Astrocyte of the spinal cord (primary cell): ENCODE measurements at regions not wholly inside any gene's neighbourhood (a gene's known extent, or its start where the extent isn't known, plus 50 kb on each side); places are given as distances from the start of the nearest gene placed in this dataset.

Source experiments
- DNase-seq: peaks from one replicate; pipeline ENCODE4 v3.0.0; 2011; ENCODE audit warnings: low read depth, low spot score
- H3K4me3 ChIP-seq: 2 replicates; pipeline ENCODE4 v1.5.1; 2011; ENCODE audit warnings: low read depth, mild to moderate bottlenecking, low read length, moderate library complexity
- CTCF ChIP-seq: IDR thresholded peaks from 2 replicates; pipeline ENCODE4 v1.5.1; 2012; ENCODE audit warnings: low read depth, mild to moderate bottlenecking, low read length, inconsistent platforms
- in situ Hi-C: cut with HindIII; loops from 2 replicates; pipeline ENCODE4 v1.10.0; 2017; ENCODE audit warnings: low sequenced_read_pairs

- DNase-seq = no peak
- in situ Hi-C loops = no loop called here
- TF ChIP-seq CTCF = no peak
- no peak overlapping the region for H3K4me3 ChIP-seq
Observed at GRCh38 chr16:88290850-88291830, 91.6 kb upstream of the ZNF469 start.

- in situ Hi-C loops = no loop called here
- TF ChIP-seq CTCF = no peak
- no peak for DNase-seq
- H3K4me3 ChIP-seq = no peak overlapping the region
Observed at GRCh38 chr16:88292007-88292970, 90.5 kb upstream of the ZNF469 start.

- in situ Hi-C loops = no loop called here
- DNase-seq = no peak
- TF ChIP-seq CTCF = no peak
- no peak overlapping the region for H3K4me3 ChIP-seq
Observed at GRCh38 chr16:88293097-88293496, 89.7 kb upstream of the ZNF469 start.

- no peak for DNase-seq
- in situ Hi-C loops = no loop called here
- TF ChIP-seq CTCF = no peak
- no peak overlapping the region for H3K4me3 ChIP-seq
Observed at GRCh38 chr16:88295671-88296436, 86.9 kb upstream of the ZNF469 start.

- in situ Hi-C loops = no loop called here
- no peak for TF ChIP-seq CTCF
- no peak overlapping the region for H3K4me3 ChIP-seq
- no peak for DNase-seq
Observed at GRCh38 chr16:88296437-88297177, 86.2 kb upstream of the ZNF469 start.
